ENCODE measurements at regions not wholly inside any gene's neighbourhood (a gene's known extent, or its start where the extent isn't known, plus 50 kb on each side); places are given as distances from the start of the nearest gene placed in this dataset.

DNA sequence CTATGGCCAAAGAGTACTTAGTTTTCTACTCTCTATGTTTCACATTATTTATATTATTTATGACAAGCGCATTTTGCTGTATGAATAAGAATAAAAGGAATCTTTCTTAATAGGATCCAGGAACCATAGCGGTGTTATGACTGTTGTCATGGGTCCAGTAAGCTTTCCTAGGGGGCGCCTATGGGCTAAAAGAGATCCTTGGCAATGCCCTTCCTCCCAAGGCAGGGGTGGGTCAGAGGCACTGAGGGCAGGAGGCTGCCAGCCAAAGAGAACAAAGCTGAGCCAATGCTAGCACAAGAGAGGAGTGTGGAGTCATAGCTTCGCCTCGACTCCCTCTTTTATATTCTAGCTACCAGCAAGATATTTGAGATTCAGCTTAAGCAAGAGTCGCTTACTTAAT lies 98.4 kb upstream of the GNAQ start:
- no peak overlapping the region for H3K27ac ChIP-seq
- in situ Hi-C loops (cut with MboI) = no loop called here
- H2AFZ ChIP-seq = no peak overlapping the region
- H3K4me3 ChIP-seq = no peak overlapping the region
- no peak for DNase-seq
- H3K9me3 ChIP-seq (ENCODE audit: low read depth) = no peaks in the 10 kb centered on the region
- no peaks in the 10 kb centered on the region for H3K79me2 ChIP-seq (ENCODE audit: insufficient read depth)
- H3K9ac ChIP-seq = no peak overlapping the region
- 46 to 57% methylated on average over 6 of the region's 6 CpGs for WGBS, 2 experiments (ENCODE audit: low coverage in 1 of 2, low lambda C conversion rate in 2 of 2, missing lambda C conversion rate in 2 of 2)
- no peaks in the 10 kb centered on the region for H3F3A ChIP-seq (ENCODE audit: insufficient read depth)
- H3K4me1 ChIP-seq (ENCODE audit: insufficient read depth) = no peaks in the 10 kb centered on the region
- no peaks in the 10 kb centered on the region for H4K20me1 ChIP-seq (ENCODE audit: insufficient read depth)
- peaks cover 7% of the 10 kb centered on the region; the same call in 1 of the 2 replicates for H3K27me3 ChIP-seq (replicated peaks; ENCODE audit: insufficient read depth)
- H3K36me3 ChIP-seq (ENCODE audit: low read depth) = no peaks in the 10 kb centered on the region
- no peaks in the 10 kb centered on the region for H3K9me2 ChIP-seq (ENCODE audit: insufficient read depth)
- TF ChIP-seq EZH2phosphoT487 (IDR thresholded peaks at IDR 0.05; ENCODE audit: insufficient read depth, low read depth) = no peak
- no peak overlapping the region for H3K4me2 ChIP-seq (ENCODE audit: unreplicated experiment)

DNA sequence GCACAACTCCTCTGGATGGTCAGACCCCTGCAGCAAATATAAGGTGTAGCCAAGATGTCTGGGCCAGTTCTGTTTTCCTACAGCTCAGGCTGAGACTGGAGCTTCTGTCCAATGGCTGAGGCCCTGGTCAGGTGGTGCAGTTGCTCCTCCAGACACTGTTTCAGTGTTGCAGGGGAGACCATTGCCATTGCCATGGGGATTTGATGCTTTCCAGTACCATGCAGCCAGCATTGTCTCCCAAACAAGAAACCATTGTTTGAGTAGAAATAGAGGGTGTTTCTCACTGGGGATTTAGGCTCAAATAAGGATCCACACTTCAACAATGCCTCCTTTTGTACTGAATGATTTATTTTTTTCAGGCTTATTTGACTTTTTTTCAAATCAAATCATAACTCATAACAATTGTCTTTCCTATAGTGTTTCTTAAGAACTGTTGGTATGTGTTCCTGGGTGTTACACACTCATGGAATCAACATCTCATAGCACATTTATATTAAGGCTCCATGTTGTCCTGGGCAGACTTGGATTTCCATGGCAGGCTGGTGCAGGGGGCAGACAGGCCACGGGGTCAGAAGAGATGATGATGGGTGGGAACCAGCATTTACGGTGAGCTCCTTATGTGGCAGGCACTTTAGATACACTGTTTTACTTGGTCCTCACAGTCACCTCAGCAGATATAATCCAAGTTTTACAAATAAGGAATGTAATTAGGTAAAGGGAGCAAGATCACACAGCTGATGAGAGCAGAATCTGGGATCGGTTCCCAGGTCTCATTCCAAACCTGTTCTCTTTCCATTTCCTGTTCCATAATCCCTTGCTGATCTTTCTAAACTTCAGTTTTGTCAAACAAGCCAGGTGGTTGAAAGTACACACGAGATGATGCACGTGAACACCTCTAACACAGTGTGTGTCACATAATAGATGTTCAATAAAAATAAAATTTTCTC lies 95.9 kb upstream of the GNAQ start:
- H3K27me3 ChIP-seq (replicated peaks; ENCODE audit: insufficient read depth) = peaks cover 10% of the 10 kb centered on the region; the same call in 1 of the 2 replicates
- H3K9me3 ChIP-seq (ENCODE audit: low read depth) = no peaks in the 10 kb centered on the region
- no peak overlapping the region for H3K4me3 ChIP-seq
- H3K4me1 ChIP-seq (ENCODE audit: insufficient read depth) = no peaks in the 10 kb centered on the region
- no peak for DNase-seq
- H2AFZ ChIP-seq = no peak overlapping the region
- H3K9me2 ChIP-seq (ENCODE audit: insufficient read depth) = no peaks in the 10 kb centered on the region
- H3K4me2 ChIP-seq (ENCODE audit: unreplicated experiment) = no peak overlapping the region
- H3K79me2 ChIP-seq (ENCODE audit: insufficient read depth) = no peaks in the 10 kb centered on the region
- no peak for TF ChIP-seq EZH2 (IDR thresholded peaks at IDR 0.05; ENCODE audit: insufficient read depth, poor library complexity, severe bottlenecking)
- no peak for TF ChIP-seq EZH2phosphoT487 (IDR thresholded peaks at IDR 0.05; ENCODE audit: insufficient read depth, low read depth)
- H3K9ac ChIP-seq = no peak overlapping the region
- H3F3A ChIP-seq (ENCODE audit: insufficient read depth) = no peaks in the 10 kb centered on the region
- no peaks in the 10 kb centered on the region for H3K36me3 ChIP-seq (ENCODE audit: low read depth)
- H4K20me1 ChIP-seq (ENCODE audit: insufficient read depth) = no peaks in the 10 kb centered on the region
- in situ Hi-C loops (cut with MboI) = no loop called here
- 48 to 52% methylated on average over 5 of the region's 5 CpGs for WGBS, 2 experiments (ENCODE audit: low coverage in 1 of 2, low lambda C conversion rate in 2 of 2, missing lambda C conversion rate in 2 of 2)
- no peak overlapping the region for H3K27ac ChIP-seq

DNA sequence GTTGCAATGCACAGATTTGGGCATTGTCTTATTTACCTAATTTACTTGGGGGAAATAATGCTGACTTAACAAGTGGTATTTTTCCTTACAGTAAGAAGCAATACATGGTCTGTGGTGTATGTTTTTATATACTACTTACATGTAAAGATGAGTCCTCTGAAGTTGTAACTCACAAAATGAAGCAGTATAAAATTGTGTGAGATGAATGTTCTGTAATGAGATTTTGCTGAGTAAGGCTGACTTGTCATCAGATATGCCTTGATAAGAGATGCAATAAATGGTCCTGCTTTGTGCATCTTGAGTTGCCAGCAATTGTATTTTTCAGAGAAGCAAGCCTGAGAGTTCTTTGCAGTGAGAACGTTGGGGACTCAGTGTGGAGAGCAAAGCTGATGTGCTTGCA lies 92.2 kb upstream of the GNAQ start:
- no peaks in the 10 kb centered on the region for H3K36me3 ChIP-seq (ENCODE audit: low read depth)
- in situ Hi-C loops (cut with MboI) = no loop called here
- WGBS, 2 experiments (ENCODE audit: low coverage in 1 of 2, low lambda C conversion rate in 2 of 2, missing lambda C conversion rate in 2 of 2) = 0% methylated on average over 1 of the region's 1 CpG
- no peaks in the 10 kb centered on the region for H3K9me2 ChIP-seq (ENCODE audit: insufficient read depth)
- no peak overlapping the region for H3K9ac ChIP-seq
- H3K4me3 ChIP-seq = no peak overlapping the region
- H3K27me3 ChIP-seq (replicated peaks; ENCODE audit: insufficient read depth) = 0 out of 2 replicates have a peak, but pooled peaks cover 10% of the 10 kb centered on the region
- no peaks in the 10 kb centered on the region for H4K20me1 ChIP-seq (ENCODE audit: insufficient read depth)
- H3K4me2 ChIP-seq (ENCODE audit: unreplicated experiment) = no peak overlapping the region
- no peaks in the 10 kb centered on the region for H3K9me3 ChIP-seq (ENCODE audit: low read depth)
- no peak for TF ChIP-seq EZH2 (IDR thresholded peaks at IDR 0.05; ENCODE audit: insufficient read depth, poor library complexity, severe bottlenecking)
- no peak for TF ChIP-seq EZH2phosphoT487 (IDR thresholded peaks at IDR 0.05; ENCODE audit: insufficient read depth, low read depth)
- no peak overlapping the region for H3K27ac ChIP-seq
- H3K4me1 ChIP-seq (ENCODE audit: insufficient read depth) = peaks cover 12% of the 10 kb centered on the region
- no peak overlapping the region for H2AFZ ChIP-seq
- DNase-seq = no peak
- H3K79me2 ChIP-seq (ENCODE audit: insufficient read depth) = no peaks in the 10 kb centered on the region
- H3F3A ChIP-seq (ENCODE audit: insufficient read depth) = peaks cover 12% of the 10 kb centered on the region

DNA sequence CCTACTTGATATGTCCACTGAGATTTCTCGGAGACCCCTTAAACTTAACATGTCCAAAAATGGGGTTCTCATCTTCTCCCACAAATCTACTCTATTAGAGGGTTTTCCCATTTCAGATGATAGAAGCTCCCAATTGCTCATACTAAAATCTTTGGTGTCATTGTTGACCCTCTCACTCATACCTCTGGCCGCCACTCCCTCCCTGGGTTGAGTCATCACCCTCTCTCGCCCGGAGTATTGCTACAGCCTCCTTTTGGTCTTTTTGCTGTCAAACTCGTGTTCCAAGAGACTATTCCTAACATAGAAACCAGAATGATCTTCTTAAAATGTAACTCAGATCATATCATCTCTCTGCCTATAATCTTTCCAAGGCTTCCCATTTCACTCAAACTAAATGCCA lies 91.0 kb upstream of the GNAQ start:
- peaks cover 16% of the 10 kb centered on the region for H3F3A ChIP-seq (ENCODE audit: insufficient read depth)
- TF ChIP-seq EZH2phosphoT487 (IDR thresholded peaks at IDR 0.05; ENCODE audit: insufficient read depth, low read depth) (no peak), EZH2 (IDR thresholded peaks at IDR 0.05; ENCODE audit: insufficient read depth, poor library complexity, severe bottlenecking) (no peak)
- H3K4me2 ChIP-seq (ENCODE audit: unreplicated experiment) = no peak overlapping the region
- H3K27ac ChIP-seq = no peak overlapping the region
- peak; percentile 71 for DNase-seq
- no peaks in the 10 kb centered on the region for H3K9me2 ChIP-seq (ENCODE audit: insufficient read depth)
- no peaks in the 10 kb centered on the region for H3K9me3 ChIP-seq (ENCODE audit: low read depth)
- H3K79me2 ChIP-seq (ENCODE audit: insufficient read depth) = no peaks in the 10 kb centered on the region
- no peaks in the 10 kb centered on the region for H4K20me1 ChIP-seq (ENCODE audit: insufficient read depth)
- no peak overlapping the region for H3K9ac ChIP-seq
- in situ Hi-C loops (cut with MboI) = no loop called here
- H3K4me3 ChIP-seq = no peak overlapping the region
- H3K4me1 ChIP-seq (ENCODE audit: insufficient read depth) = peaks cover 14% of the 10 kb centered on the region
- H2AFZ ChIP-seq = no peak overlapping the region
- H3K27me3 ChIP-seq (replicated peaks; ENCODE audit: insufficient read depth) = 0 out of 2 replicates have a peak, but pooled peaks cover 9% of the 10 kb centered on the region
- 35 to 50% methylated on average over 5 of the region's 5 CpGs for WGBS, 2 experiments (ENCODE audit: low coverage in 1 of 2, low lambda C conversion rate in 2 of 2, missing lambda C conversion rate in 2 of 2)
- no peaks in the 10 kb centered on the region for H3K36me3 ChIP-seq (ENCODE audit: low read depth)

Data from GM23248 (cell line).